ENCODE measurements at regions not wholly inside any gene's neighbourhood (a gene's known extent, or its start where the extent isn't known, plus 50 kb on each side); places are given as distances from the start of the nearest gene placed in this dataset.
"Not testable (repeated sequence)": the region's sequence is repeated elsewhere in the genome, so short reads cannot be mapped to it uniquely, and the experiment has no call there.

DNA sequence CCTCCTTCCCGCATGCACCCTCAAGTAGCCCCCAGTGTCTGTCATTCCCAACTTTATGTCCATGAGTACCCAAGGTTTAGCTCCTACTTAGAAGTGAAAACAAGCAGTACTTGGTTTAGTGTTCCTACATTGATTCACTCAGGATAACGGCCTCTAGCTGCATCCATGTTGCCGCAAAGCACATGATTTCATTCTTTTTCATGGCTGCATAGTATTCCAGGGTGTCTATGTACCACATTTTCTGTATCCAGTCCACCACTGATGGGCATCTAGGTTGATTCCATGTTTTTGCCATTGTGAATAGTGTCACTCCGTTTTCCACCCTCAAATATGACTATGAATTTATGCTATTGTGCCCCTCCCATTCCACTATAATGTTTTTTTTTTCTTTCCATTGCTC, 130.5 kb upstream of the MXRA5 start:
- Histone ChIP-seq H3K9me3 (replicated peaks; ENCODE audit: control insufficient read depth, insufficient read depth, low read length) (no peaks in the 10 kb centered on the region), H3K4me2 (ENCODE audit: insufficient read depth, low read length) (no peak overlapping the region), H3K4me1 (ENCODE audit: control insufficient read depth, extremely low read depth, insufficient read depth, low read length) (no peaks in the 10 kb centered on the region), H3K36me3 (ENCODE audit: control insufficient read depth in 2 of 2, extremely low read depth in 1 of 2, insufficient read depth in 2 of 2, low read length in 2 of 2) (no peaks in the 10 kb centered on the region), H3K27ac (ENCODE audit: insufficient read depth, low read depth, low read length) (no peak overlapping the region), H3K4me3 (replicated peaks in 1 of 3; ENCODE audit: insufficient read depth in 1 of 3, low read depth in 1 of 3, low read length in 3 of 3) (no peak overlapping the region), H3K79me2 (ENCODE audit: control insufficient read depth, insufficient read depth, low read length) (no peaks in the 10 kb centered on the region), H2AFZ (ENCODE audit: low read depth, low read length) (no peak overlapping the region), H3K27me3 (ENCODE audit: control insufficient read depth in 2 of 2, insufficient read depth in 2 of 2, low read length in 2 of 2) (no peaks in the 10 kb centered on the region), H3K9ac (replicated peaks; ENCODE audit: extremely low read depth, insufficient read depth, low read length) (no peak overlapping the region), H4K20me1 (replicated peaks; ENCODE audit: control insufficient read depth, extremely low read depth, insufficient read depth, low read length) (no peaks in the 10 kb centered on the region), H3K9me1 (replicated peaks; ENCODE audit: control insufficient read depth, extremely low read depth, insufficient read depth, low read length) (no peaks in the 10 kb centered on the region)
- no peak for DNase-seq (ENCODE audit: low read depth, low spot score)
- BruUV-seq (replicated peaks) = no TSS peak
- CTCF ChIA-PET = no interaction called here
- dilution Hi-C loops (cut with MboI; ENCODE audit: extremely low pct_ligation_motif_present, low sequenced_read_pairs) = no loop called here
- intact Hi-C loops (cut with micrococcal nuclease) = no loop called here
- POLR2A ChIA-PET = no interaction called here
- TF ChIP-seq FOS (IDR thresholded peaks at IDR 0.05; ENCODE audit: borderline replicate concordance, insufficient read depth, low read length) (no peak), POLR2AphosphoS5 (IDR thresholded peaks at IDR 0.05; ENCODE audit: insufficient read depth, low read depth, low read length) (no peak), POLR2A (IDR thresholded peaks at IDR 0.05; ENCODE audit: low read depth, low read length) (no peak), EZH2 (IDR thresholded peaks at IDR 0.05; ENCODE audit: borderline replicate concordance, low read depth, low read length, severe bottlenecking) (no peak), GATA2 (IDR thresholded peaks at IDR 0.05; ENCODE audit: insufficient read depth, insufficient read length, low read depth, low read length) (no peak), JUN (IDR thresholded peaks at IDR 0.05; ENCODE audit: borderline replicate concordance, insufficient read depth, insufficient read length, low read depth) (no peak)
- TF ChIP-seq, protein P1, sequence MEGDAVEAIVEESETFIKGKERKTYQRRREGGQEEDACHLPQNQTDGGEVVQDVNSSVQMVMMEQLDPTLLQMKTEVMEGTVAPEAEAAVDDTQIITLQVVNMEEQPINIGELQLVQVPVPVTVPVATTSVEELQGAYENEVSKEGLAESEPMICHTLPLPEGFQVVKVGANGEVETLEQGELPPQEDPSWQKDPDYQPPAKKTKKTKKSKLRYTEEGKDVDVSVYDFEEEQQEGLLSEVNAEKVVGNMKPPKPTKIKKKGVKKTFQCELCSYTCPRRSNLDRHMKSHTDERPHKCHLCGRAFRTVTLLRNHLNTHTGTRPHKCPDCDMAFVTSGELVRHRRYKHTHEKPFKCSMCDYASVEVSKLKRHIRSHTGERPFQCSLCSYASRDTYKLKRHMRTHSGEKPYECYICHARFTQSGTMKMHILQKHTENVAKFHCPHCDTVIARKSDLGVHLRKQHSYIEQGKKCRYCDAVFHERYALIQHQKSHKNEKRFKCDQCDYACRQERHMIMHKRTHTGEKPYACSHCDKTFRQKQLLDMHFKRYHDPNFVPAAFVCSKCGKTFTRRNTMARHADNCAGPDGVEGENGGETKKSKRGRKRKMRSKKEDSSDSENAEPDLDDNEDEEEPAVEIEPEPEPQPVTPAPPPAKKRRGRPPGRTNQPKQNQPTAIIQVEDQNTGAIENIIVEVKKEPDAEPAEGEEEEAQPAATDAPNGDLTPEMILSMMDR (IDR thresholded peaks at IDR 0.05; ENCODE audit: extremely low read depth in 1 of 2, insufficient read depth in 1 of 2, low read depth in 1 of 2, low read length in 2 of 2) = no peak
- FAIRE-seq = no peak

- intact Hi-C loops (cut with micrococcal nuclease); CTCF ChIA-PET; H4K20me1 ChIP-seq (replicated peaks; ENCODE audit: control insufficient read depth, extremely low read depth, insufficient read depth, low read length); H3K27ac ChIP-seq (ENCODE audit: insufficient read depth, low read depth, low read length); DNase-seq (ENCODE audit: low read depth, low spot score); H3K27me3 ChIP-seq (ENCODE audit: control insufficient read depth in 2 of 2, insufficient read depth in 2 of 2, low read length in 2 of 2); H3K9me3 ChIP-seq (replicated peaks; ENCODE audit: control insufficient read depth, insufficient read depth, low read length); H3K4me2 ChIP-seq (ENCODE audit: insufficient read depth, low read length); POLR2A ChIA-PET; H3K4me3 ChIP-seq (replicated peaks in 1 of 3; ENCODE audit: insufficient read depth in 1 of 3, low read depth in 1 of 3, low read length in 3 of 3); FAIRE-seq; H3K9me1 ChIP-seq (replicated peaks; ENCODE audit: control insufficient read depth, extremely low read depth, insufficient read depth, low read length); BruUV-seq (replicated peaks); H3K79me2 ChIP-seq (ENCODE audit: control insufficient read depth, insufficient read depth, low read length); H2AFZ ChIP-seq (ENCODE audit: low read depth, low read length); H3K36me3 ChIP-seq (ENCODE audit: control insufficient read depth in 2 of 2, extremely low read depth in 1 of 2, insufficient read depth in 2 of 2, low read length in 2 of 2); dilution Hi-C loops (cut with MboI; ENCODE audit: extremely low pct_ligation_motif_present, low sequenced_read_pairs); H3K9ac ChIP-seq (replicated peaks; ENCODE audit: extremely low read depth, insufficient read depth, low read length); H3K4me1 ChIP-seq (ENCODE audit: control insufficient read depth, extremely low read depth, insufficient read depth, low read length): not testable (repeated sequence)
Observed at GRCh38 chrX:3470211-3470679, 123.8 kb upstream of the MXRA5 start.
